Germinal center (tissue), 1 donor: ENCODE measurements at regions not wholly inside any gene's neighbourhood (a gene's known extent, or its start where the extent isn't known, plus 50 kb on each side); places are given as distances from the start of the nearest gene placed in this dataset.
"Not testable (repeated sequence)": the region's sequence is repeated elsewhere in the genome, so short reads cannot be mapped to it uniquely, and the experiment has no call there.

Experiments used
- DNase-seq: peaks from one replicate; pipeline ENCODE4 v3.0.0; 2012; ENCODE audit warnings: mixed read lengths, low spot score

DNA sequence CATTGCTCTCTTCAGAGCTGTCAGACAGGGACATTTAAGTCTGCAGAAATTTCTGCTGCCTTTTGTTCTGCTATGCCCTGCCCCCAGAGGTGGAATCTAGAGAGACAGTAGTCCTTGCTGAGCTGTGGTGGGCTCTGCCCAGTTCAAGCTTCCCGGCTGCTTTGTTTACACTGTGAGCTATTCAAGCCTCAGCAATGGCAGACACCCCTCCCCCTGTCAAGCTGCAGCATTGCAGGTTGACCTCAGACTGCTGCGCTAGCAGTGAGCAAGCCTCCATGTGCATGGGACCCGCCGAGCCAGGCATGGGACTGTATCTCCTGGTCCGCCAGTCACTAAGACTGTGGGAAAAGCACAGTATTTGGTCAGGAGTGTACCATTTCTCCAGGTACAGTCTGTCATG, 53.6 kb upstream of the MAPK10 start:
- DNase-seq = not testable (repeated sequence)

DNA sequence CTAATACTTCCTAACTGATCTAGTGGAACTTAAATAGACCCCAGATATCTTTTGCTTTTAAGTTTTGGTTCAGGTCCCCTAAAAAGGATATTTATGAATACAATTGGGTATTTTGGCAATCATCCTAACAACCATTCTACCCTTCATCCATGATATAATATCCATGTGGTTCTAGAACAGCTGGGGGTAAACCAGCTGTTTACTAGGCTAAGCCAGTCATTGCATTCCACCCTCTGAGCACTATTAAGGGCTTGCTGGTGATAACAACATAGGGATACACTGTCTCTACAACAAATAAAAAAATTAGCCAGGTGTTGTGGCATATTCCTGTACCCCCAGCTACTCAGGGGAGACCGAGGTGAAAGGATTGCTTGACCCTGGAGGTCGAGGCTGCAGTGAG, 54.8 kb upstream of the MAPK10 start:
- DNase-seq = no peak

GRCh38 chr4:86416081-86416480, 56.2 kb upstream of the MAPK10 start:
- DNase-seq = no peak

GRCh38 chr4:86421461-86421860, 61.6 kb upstream of the MAPK10 start:
- DNase-seq = no peak

DNA sequence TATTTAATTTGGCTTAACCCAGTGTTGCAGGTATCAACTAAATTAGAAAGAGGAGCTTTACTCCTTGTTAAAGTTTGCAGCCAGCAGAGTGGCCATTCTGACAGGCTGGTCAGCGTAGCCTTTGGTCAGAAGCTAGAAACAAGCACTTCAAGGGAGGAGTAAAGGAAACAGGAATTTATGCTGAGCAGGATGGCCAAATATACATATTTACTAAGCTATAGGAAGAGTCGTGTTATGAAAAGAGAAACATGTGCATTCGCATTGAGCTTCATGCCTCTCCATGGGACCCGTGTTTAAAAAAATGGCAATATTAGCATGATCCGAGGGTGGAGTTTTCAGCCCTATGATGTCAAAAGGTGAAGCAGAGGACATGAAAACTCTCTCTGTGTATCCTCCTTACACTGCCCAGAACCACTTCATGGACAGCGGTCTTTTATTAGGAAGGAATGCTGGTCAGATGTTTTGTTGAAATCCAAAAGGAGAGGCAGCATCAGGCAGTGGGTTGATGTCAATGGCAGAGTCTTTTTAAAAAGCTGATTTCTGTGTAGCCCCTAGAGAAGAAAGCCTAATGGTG, 71.8 kb upstream of the MAPK10 start:
- DNase-seq = no peak

GRCh38 chr4:86432559-86433134, 72.8 kb upstream of the MAPK10 start:
- DNase-seq = peak; percentile 2

GRCh38 chr4:86439293-86439692, 79.4 kb upstream of the MAPK10 start:
- DNase-seq = no peak

GRCh38 chr4:86441175-86441936, 81.5 kb upstream of the MAPK10 start:
- DNase-seq = no peak

- no peak for DNase-seq
Observed at GRCh38 chr4:86442881-86443280, 83.0 kb upstream of the MAPK10 start.

DNA sequence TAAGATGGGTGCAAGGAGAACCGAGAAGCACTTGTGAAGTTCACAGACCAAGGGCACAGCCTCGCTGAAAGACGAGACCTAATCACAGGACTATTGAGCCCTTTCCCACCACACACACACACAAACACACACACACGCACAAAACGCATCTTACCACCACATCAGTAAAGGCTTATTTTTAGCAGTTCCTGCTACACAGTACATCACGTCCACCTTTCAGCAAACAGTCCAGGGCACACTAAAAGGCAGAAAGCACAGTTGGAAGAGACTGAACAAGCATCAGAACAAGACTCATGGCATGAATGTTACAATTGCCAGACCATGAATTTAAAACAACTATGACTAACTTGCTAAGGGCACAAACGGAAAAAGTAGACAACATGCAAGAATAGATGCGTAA, 83.6 kb upstream of the MAPK10 start:
- DNase-seq = no peak

GRCh38 chr4:86446996-86447395, 87.1 kb upstream of the MAPK10 start:
- DNase-seq = no peak

- DNase-seq = no peak
Observed at GRCh38 chr4:86448871-86449270, 89.0 kb upstream of the MAPK10 start.

GRCh38 chr4:86449746-86450588, 90.1 kb upstream of the MAPK10 start:
- no peak for DNase-seq

- no peak for DNase-seq
Observed at GRCh38 chr4:86450861-86451260, 91.0 kb upstream of the MAPK10 start.

DNA sequence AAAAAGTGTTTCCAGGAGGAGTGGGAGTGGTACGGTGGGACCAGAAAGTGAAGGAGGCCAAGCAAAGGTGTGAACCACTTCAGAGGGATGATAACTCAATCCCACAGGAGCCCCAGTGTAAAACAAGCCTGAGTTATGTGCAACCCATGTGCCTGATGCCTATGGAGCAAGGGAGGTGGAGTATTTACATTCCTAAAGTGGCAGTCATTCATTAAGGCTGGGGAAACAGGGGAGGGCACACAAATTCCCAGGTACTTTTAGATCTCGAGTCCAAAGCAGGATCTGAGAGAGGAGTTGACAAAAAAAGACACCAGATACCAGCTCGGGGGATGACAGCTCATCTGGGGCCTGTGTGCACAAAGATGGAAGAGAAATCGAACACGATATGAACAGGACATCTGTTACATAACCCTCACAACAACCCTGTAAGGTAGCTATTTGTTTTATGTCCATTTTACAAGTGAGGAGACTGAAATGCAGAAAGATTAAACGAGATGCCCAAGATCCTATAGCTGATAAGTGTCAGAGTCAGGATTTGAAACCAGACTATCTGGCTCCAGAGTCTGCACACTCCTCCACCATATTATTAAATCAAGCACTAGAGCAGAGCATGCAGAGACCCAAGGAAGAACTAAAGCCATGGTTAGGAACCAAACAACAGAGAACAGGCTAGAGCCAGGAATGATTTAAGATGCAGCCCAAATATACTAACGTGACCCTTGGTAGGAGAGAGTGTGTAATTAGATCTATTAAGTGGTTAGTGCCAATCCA, 91.9 kb upstream of the MAPK10 start:
- DNase-seq = no peak

GRCh38 chr4:86452422-86452891, 92.6 kb upstream of the MAPK10 start:
- no peak for DNase-seq

GRCh38 chr4:86452924-86453531, 93.2 kb upstream of the MAPK10 start:
- DNase-seq = no peak

- DNase-seq = not testable (repeated sequence)
Observed at GRCh38 chr4:86453611-86454072, 93.8 kb upstream of the MAPK10 start.

DNA sequence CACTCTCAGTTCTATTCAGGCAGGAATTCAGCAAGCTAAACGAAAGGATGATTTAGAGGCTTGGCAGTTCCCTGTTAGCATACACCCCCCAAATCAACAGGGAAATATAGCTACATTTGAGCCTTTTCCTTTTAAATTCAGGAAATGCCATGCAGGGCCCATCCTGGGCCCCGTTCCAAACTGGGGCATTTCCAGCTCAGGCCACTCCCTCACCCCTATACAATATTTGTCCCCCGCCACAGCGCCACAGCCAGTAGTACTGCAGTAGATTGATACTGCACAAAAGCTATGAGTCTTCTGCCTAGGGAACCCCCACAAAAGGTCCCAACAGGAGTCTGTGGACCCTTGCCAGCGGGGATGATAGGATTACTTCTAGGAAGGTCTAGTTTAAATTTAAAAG, 102.0 kb upstream of the MAPK10 start:
- no peak for DNase-seq

DNA sequence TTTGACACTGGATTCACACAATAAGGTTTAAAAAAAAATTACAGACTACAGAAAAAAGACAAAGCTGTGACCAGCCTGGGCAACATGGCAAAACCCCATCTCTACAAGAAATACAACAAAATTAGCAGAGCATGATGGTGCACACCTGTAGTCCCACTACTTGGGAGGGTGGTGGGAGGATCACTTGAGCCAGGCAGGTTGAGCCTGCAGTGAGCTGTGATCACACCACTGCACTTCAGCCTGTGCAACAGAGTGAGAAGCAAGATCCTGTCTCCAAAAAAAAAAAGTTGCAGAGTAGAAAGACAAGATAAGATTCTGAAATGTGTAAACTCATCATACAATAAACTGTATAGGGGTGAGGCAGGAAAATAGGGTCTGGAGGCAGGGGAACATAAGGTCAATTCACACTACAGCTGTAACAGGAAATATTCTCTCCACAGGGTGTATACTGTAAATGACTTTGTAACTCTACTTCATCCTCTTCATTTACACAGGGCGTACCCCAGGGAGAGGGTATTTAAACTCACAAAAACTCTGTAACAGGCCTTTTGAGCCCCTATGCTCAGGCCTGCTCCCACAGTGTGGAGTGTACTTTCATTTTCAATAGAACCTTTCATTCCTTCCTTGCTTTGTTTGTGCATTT, 112.6 kb upstream of the MAPK10 start:
- no peak for DNase-seq

- DNase-seq = not testable (repeated sequence)
Observed at GRCh38 chr4:86478151-86478550, 116.0 kb upstream of the PTPN13 start.
